ENCODE measurements at regions not wholly inside any gene's neighbourhood (a gene's known extent, or its start where the extent isn't known, plus 50 kb on each side); places are given as distances from the start of the nearest gene placed in this dataset.

DNA sequence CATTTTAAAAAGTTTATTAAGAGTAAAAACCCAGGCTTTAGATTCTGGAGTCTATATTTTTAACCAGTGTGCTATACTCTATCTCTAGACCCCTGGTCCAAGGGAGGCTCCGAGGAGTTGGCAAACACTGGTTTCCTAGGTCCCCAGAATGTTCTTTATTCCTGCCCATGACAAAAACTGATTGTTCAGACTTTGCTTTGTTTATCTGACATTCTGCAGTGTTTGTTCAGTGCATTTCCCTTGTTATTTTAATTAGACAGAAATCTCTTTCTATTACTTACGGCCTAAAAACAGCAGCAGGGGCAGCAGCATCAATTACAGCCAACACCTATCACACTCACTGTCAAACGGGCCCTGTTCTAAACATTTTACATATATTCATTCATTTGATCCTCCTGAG is 2011.6 kb upstream of the WWC1 start:
- Histone ChIP-seq H3K9me3 (replicated peaks in 1 of 3) (no peaks in the 10 kb centered on the region), H3K27me3 (no peaks in the 10 kb centered on the region), H3K27ac (no peak overlapping the region), H3K36me3 (replicated peaks in 1 of 2) (no peaks in the 10 kb centered on the region), H3K4me3 (no peak overlapping the region), H3K4me1 (replicated peaks in 1 of 2) (no peaks in the 10 kb centered on the region)
- TF ChIP-seq, protein P1, sequence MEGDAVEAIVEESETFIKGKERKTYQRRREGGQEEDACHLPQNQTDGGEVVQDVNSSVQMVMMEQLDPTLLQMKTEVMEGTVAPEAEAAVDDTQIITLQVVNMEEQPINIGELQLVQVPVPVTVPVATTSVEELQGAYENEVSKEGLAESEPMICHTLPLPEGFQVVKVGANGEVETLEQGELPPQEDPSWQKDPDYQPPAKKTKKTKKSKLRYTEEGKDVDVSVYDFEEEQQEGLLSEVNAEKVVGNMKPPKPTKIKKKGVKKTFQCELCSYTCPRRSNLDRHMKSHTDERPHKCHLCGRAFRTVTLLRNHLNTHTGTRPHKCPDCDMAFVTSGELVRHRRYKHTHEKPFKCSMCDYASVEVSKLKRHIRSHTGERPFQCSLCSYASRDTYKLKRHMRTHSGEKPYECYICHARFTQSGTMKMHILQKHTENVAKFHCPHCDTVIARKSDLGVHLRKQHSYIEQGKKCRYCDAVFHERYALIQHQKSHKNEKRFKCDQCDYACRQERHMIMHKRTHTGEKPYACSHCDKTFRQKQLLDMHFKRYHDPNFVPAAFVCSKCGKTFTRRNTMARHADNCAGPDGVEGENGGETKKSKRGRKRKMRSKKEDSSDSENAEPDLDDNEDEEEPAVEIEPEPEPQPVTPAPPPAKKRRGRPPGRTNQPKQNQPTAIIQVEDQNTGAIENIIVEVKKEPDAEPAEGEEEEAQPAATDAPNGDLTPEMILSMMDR (IDR thresholded peaks at IDR 0.05) = no peak
- no peak for TF ChIP-seq POLR2A (IDR thresholded peaks at IDR 0.05)
- intact Hi-C loops (cut with DNase I) = no loop called here
- DNase-seq = no peak
- WGBS, 4 donors = 48 to 64% (median 54%) methylated on average over 3 of the region's 3 CpGs

DNA sequence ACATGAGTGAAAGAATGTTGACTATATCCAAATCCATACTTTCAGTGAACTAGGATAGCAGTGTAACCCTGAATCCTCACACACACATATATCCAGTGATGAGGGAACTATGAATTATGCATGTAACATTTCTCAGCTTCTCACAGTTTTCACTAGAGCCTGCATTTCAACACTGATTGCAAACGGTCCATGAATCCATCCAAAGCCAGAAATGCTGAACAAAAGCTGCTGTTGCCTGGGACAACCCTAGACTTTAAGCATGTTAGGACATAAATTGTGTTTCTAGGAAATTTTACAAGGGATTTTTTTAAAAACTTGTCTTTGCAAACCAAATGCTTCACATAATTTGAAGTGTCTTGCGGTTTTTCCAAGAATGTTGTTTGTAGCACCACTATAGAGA is 2010.0 kb upstream of the WWC1 start:
- Histone ChIP-seq H3K27me3 (no peaks in the 10 kb centered on the region), H3K36me3 (replicated peaks in 1 of 2) (no peaks in the 10 kb centered on the region), H3K9me3 (replicated peaks in 1 of 3) (no peaks in the 10 kb centered on the region), H3K4me1 (replicated peaks in 1 of 2) (no peaks in the 10 kb centered on the region), H3K4me3 (no peak overlapping the region), H3K27ac (no peak overlapping the region)
- 52 to 65% (median 57%) methylated on average over 2 of the region's 2 CpGs for WGBS, 4 donors
- intact Hi-C loops (cut with DNase I) = no loop called here
- DNase-seq = no peak
- TF ChIP-seq, protein P1 (IDR thresholded peaks at IDR 0.05) = no peak
- TF ChIP-seq POLR2A (IDR thresholded peaks at IDR 0.05) = no peak

- intact Hi-C loops (cut with DNase I) = no loop called here
- Histone ChIP-seq H3K4me1 (replicated peaks in 1 of 2) (no peaks in the 10 kb centered on the region), H3K9me3 (replicated peaks in 1 of 3) (no peaks in the 10 kb centered on the region), H3K36me3 (replicated peaks in 1 of 2) (no peaks in the 10 kb centered on the region), H3K4me3 (no peak overlapping the region), H3K27me3 (no peaks in the 10 kb centered on the region), H3K27ac (no peak overlapping the region)
- no peak for DNase-seq
- 75 to 86% (median 86%) methylated on average over 3 of the region's 3 CpGs for whole genome bisulfite sequencing, 4 donors
- TF ChIP-seq, protein P1 (IDR thresholded peaks at IDR 0.05) = no peak
- TF ChIP-seq POLR2A (IDR thresholded peaks at IDR 0.05) = no peak
Observed at GRCh38 chr5:166282939-166283338, 2008.5 kb upstream of the WWC1 start.

- intact Hi-C loops (cut with DNase I) = no loop called here
- H3K4me1 ChIP-seq (replicated peaks in 1 of 2) = no peaks in the 10 kb centered on the region
- H3K9me3 ChIP-seq (replicated peaks in 1 of 3) = peaks cover 0 to 3% (median 0%) of the 10 kb centered on the region in 3 donors
- no peak overlapping the region for H3K27ac ChIP-seq
- TF ChIP-seq, protein P1 (IDR thresholded peaks at IDR 0.05) = no peak
- no peak for TF ChIP-seq POLR2A (IDR thresholded peaks at IDR 0.05)
- DNase-seq = no peak
- H3K4me3 ChIP-seq = no peak overlapping the region
- H3K36me3 ChIP-seq (replicated peaks in 1 of 2) = no peaks in the 10 kb centered on the region
- no peaks in the 10 kb centered on the region for H3K27me3 ChIP-seq
- 52 to 61% (median 56%) methylated on average over 2 of the region's 2 CpGs for WGBS, 4 donors
Observed at GRCh38 chr5:166285361-166285760, 2006.1 kb upstream of the WWC1 start.
